ENCODE measurements at regions not wholly inside any gene's neighbourhood (a gene's known extent, or its start where the extent isn't known, plus 50 kb on each side); places are given as distances from the start of the nearest gene placed in this dataset.

DNA sequence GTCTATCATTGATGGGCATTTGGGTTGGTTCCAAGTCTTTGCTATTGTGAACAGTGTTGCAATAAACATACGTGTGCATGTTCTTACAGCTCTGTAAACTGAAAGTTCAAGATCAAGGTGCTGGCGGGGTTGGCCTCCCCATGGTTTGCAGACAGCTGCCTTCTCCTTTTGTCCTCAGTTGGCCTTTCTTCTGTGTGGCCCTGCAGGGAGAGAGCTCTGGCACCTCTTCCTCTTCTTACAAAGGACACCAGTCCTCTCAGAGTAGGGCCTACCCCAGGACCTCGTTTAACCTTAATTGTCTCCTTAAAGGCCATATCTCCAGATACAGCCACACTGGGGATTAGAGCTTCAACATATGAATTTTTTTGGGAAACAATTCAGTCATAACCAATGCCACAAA lies 462.7 kb downstream of the TCERG1L start:
- DNase-seq, result no peak

DNA sequence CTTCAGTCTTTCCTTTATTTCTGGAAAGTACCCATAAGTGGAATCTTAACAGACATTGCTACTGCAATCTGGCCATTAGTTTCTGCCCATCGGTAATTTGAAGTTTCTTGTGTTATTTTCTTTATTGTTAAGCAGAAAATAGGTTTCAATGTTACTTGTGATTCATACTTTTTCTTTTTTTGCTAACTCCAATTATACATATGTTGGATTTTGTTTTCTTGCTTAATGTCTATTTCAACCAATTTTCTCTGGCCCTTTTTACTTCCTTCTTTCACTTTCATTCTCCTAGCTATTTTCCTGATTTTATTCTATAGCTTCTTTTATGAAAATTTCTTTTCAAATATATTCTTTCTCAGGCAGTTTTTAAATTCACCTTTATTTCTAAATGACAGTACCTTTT lies 457.4 kb downstream of the TCERG1L start:
- no peak for DNase-seq

DNA sequence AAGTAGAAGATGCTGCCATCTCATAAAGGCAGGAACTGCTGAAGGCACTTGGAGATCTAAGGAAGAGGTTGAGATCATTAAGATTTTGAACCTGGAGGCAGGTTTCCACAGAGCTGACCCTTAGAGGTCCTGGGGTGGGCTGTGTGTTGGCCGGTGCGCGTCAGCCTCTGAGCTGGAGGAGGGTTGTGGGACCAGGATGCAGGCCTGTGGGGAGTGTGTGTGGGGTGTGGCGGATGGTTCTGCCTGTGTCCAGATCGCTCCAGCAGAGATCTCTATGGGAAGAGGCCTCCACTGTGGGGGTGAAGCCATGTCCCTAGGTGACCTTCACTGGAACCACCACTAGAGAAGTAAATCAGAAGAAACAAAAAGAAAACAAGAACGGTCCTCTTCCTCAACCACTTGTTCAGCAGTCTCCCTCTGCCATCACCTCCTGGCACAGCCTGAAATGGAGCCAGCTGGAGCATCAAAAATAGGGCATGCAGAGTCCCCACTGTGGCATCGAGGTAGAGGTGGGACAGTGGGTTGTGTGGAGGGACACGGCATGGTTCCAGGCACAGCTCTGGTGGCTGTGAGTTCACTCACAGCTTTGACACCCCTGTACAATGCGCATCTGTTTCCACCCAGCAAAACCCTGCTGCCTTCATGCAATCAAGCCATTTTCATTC lies 453.8 kb downstream of the TCERG1L start:
- no peak for DNase-seq

DNA sequence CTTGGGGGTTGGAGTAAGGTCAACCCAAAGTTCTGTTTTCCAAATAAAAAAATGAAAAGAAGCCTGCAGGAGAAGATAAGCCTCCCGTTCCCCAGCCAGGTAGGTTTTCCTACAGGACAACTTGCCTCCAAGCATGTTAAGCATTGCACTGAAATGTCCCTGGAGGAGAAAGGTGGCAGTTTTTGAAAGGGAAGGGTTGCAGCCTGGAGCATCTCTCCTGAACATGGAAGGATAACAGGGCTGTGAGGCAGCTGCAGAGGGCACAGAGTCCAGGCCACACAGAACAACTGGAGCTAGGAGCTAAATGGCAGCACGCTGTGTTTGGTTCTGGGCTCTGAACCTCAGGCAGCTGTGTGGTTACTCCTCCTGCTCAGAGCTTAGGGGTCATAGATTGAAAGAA lies 452.9 kb downstream of the TCERG1L start:
- no peak for DNase-seq

DNA sequence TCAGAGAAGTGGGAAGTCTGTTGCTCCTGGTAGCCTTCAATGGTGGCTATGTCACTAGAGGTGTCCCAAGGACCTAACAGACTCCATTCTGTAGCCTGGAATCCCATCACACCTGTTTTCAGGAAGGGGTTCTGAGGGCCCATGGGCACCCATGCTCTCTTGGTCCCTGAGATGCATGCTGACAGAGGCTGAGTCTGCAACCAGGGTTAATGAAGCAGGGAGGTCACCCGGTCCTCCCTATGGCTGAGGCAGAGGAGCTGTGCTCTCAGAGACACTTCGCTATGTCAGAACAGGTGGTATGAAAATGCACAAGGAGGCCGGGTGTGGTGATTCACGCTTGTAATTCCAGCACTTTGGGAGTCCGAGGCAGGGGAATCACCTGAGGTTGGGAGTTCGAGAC lies 452.1 kb downstream of the TCERG1L start:
- no peak for DNase-seq

DNA sequence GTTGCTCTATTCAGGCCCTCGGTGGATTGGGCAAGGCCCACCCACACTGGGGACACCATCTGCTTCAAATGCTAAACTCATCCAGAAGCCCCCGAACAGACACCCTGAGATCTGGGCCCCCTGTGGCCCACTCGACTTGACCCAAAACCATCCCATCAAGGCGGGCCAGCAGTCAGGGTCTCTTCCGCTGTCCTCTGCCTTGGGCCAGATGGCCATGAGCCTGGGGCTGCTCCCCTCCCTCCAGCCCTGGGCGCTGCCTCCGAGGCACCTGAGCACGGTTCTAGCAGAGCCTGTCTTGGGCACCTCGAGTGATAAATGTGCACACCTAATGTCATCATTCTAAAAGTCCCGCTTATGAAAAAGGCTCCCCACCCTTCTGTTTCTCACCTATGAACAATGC lies 449.4 kb downstream of the TCERG1L start:
- no peak for DNase-seq

DNA sequence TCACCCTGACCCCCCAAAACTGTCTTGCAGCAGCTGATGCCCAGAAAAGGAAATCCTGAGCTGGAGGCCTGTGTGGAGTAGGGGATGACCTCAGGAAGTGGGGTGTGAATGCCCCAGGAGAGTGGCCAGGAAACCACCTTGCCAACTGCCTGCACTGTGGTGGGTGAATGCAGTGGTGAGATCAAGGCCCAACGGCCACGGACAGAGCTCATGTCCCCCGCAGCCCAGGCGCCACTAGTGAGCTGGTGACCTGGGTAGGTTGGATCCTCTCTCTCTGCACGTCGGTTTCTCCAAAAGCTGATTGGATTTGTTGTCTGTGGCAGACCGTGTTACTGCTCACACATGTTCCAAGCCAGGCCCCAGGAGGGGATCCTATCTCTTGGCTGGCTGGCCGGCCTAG lies 448.9 kb downstream of the TCERG1L start:
- DNase-seq, result no peak

DNA sequence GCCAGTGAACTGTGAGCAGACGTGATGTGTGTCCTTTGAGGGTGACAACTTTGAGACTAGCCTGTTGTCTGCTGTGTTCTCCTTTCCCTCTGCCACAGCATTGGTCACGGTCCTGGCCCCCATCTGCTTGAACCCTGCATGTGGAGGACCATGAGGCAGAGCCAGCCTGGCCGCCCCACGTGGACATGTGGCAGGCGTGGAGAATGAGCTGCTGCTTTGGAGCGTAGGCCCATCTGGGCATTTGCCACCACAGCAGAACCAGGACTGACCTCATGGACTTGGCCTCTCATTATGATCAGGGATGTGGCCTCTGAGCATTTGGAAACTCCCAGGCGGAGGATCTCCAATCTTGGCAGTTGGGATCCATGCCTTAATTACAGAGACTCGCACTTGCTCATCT lies 448.5 kb downstream of the TCERG1L start:
- no peak for DNase-seq

DNA sequence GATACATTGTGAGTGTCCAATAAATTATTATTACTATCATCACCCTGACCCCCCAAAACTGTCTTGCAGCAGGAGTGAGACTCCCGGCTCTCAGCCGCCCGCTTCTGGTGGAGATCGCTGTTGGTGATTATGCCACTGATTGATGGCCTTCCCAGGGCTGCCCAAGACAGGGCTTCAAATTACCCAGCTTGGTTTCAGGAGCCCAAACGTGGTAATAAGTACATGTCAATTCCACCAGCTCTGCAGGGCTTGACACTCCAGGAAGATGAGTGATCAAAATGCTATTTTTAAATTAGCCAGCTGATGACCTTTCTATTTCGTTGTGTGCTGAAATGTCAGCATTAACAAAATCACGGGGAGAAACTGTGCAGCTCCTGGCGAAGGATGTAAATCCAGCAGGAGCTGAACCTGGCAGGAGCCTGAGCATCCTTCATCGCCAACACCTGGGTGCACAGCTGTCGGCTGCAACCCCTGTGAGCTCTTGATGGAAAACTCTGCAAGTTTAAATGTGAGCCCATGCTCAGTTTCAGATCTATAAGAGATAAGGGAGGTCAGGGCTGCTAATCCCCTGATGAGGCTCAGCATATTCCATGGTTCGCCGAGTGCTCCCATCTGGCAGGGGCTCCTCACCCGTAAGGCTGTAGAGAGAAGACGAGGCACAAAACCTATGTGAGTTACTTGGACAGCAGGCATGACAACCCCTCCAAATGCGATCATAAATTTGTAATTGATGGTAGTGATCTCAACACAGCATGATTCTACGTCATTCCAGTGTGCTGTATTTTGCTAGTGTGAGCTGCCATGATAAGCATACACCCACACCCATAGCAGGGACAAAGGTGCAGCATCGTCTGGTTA lies 446.3 kb downstream of the TCERG1L start:
- no peak for DNase-seq

DNA sequence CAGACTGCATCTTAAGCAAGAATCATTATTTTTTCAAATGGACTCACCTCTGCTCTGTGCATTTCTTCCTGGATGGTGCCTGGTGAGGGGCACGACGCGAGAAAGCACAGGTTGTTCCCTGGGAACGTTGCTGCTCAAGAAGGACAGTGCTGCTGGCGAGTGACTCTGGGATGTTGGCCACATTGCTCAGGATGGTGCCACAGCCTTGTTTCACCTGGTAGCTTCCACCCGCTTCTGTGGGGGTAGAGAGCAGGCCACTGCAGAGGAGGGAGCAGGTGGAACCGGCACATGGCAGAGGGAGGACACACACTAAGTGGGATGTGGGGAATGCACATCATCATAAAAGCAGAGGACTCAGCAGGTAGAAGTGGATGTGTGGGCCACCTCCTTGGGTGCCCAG lies 444.7 kb downstream of the TCERG1L start:
- DNase-seq, result no peak

DNA sequence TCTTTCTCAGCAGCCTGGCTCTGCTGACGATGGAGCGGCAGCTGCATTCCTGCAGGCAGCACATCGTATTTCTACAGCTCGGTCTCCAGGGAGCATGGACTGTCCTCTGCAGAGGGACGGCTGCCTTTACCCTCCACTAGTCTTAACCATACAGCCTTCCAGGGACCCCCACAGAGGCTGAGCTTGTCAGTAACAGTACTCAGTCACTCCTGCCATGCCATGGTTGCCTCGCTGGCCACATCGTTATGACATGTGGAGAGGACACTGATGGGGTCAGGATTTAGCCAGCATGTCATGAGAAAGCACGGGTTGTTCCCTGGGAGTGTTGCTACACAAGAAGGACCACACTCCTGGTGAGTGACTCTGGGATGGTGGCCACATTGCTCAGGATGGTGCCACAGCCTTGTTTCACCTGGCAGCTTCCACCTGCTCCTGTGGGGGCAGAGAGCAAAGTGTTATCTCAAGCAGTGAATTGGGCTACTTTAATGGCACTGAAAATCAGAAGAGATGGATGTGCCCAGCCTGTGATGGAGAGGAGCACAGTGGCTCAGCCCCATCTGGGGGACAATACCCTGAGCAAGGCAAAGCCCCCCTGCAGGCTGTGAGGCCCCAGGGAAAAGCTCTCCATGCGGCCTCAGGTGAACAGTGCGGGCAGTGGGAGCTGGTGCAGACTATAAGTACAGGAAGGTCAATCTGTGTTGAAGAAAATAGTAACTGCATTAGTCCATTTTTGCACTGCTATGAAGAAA lies 443.9 kb downstream of the TCERG1L start:
- DNase-seq, result no peak

DNA sequence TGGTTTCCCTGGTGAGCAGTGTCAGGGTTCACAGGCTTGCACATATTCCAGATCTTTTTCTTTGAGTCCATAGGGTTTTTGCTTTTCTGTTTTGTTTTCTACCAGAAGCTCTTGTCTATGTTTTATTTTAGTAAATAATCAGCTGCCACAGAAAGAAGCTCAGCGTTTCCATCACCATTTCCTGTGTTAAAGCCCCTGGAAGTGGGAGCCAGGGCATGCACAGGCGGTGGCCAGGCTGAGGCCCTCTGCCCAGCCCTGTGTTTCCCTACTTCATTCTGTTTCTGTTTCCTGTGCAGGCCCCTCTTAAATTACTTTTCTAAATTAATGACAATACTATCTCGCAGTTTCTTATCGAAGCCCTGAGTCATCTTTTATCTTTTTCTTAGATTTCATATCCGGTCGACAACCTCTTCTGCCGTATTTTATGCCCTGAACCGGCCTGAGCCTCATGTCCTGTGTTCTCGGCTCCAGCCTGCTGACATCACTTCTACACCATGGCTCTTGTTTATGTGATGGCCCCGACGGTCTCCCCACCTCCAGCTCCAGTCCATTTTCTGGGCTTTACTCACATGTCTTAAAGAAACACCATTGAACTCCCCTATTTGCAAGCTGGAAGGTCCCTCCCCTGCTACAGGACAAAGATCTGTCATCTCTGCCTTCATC lies 442.2 kb downstream of the TCERG1L start:
- no peak for DNase-seq

DNA sequence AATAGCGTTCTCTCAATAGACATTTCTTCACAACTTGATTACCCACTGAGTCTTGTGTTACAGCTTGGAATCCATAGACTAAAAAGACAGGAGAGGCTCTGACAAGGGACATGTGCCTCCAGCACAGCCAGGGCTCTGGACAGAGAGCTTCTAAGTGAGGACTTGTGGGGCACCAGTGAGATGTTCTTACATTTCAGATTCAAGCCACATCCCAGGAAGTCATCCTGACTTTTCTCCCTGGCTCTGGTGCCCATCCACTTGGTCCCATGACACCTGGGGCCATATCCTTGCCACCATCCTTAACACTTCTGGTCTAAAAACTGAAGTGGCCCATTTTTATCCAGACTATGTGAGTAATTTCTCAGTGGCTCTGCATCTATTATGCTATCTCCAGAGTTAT lies 440.1 kb downstream of the TCERG1L start:
- no peak for DNase-seq

DNA sequence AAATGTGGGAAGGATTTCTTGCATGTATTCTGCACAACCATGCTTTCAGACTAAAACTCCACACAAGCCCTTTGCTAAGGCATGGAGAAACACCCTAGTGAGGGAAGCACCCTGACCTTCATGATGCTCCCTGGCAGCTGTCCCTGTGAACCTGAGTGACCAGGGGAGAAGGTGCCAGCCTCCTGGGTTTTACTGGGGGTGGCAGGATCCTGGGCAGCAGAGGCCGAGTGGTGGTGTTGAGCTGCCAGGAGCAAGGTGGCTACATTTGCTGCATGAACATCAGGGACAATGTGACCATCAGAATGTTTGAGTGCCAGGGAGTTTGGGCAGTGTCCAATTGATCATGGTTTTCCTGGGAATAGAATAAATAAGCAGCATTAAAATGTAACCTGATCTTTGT lies 437.9 kb downstream of the TCERG1L start:
- DNase-seq, result no peak

DNA sequence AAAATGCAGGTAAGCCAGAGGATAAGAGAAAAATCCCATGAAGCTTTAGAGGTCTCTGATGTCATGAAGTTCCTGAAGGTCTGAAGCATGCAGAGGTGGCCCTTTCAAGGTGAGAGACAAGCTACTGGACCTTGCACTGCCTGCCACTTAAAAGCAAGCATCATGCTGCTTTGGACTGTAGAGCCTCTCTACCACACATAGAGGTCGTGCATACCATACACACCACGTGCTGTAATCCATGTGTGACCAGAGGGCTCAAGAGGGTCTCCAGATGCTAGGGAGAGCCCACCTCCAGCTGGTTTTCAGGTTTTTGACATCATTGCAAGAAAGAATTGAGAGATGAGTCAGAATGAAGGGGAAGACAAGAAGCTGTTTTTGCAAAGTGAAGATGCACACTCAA lies 436.4 kb downstream of the TCERG1L start:
- DNase-seq, result no peak

DNA sequence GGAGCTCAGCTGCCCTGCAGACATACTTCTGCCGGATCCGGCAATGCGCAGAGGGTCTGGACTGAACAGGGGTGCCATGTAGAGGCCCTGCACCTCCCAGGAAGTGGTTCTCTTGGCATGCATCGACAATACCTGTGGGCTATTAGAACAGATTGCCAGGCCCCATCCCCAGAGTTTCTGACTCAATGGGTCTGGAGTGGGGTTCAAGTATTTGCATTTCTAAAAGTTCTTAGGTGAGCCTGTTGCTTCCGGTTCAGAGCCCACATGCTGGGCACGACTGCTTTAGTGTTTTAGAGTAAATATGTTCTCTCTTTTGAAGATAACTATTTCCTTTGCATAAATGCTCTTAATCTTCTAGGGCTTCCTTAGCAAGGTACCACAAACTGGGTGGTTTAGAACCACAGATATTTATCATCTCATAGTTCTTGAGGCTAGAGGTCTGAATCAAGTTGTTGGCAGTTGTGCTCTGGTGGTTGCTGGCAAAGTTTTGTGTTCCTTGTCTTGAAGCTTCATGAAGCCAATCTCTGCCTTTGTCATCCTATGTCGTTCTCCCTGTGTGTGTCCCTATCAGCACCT lies 435.5 kb downstream of the TCERG1L start:
- no peak for DNase-seq

DNA sequence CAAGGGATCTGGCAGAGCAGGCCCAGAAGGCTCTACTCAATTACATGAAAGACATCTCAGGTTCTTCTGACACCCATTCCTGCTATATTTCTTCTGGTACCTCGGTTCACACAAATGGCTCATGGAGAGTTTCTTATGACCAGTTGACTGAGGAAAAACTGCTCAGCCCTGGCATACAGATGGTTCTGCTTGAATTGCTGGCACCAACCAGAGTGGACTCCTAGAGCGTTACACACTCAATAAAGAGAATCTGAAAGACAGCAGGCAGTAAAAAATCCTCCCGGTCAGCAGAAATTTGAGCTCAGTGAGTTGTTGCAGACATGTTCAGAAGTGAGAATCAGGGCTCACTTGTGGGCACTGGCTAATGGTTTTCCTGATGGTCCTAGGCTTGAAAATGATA lies 434.4 kb downstream of the TCERG1L start:
- DNase-seq, result no peak

DNA sequence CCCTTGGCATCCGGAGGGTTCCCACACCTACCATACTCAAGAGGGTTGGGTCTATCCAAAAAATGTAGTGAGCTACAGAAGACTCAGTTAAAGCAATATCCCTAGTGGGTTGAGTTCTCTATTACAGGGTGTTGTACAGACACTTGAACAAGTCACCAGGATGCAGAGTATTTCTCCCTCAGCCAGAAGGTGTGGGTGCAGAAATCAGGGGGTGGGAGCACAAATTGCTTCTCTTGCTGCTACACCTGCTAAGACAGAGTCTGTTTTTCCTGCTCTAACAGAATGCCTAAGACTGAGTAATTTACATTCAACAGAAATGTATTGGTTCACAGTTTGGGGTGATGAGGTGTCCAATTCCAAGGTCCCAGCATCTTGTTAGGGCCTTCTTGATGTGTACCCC lies 433.4 kb downstream of the TCERG1L start:
- no peak for DNase-seq

DNA sequence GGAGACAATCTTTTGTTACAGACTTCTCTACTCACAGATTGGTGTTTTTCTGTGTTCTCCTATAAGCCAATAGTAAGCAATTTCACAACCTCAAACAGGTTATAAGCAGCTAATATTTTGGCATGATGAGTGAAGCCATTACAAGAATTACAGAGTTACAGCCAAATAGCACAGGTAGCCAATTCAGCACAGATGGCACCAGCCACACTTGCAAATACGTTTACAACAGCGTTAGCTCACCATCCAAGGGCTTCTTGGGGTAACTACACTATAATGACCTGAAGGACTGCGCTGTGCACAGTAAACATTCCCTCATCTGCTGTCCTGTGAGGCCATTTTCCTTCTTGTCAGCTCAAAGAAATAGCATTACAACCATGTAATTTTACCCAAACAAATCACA lies 428.6 kb downstream of the TCERG1L start:
- DNase-seq, result no peak

DNA sequence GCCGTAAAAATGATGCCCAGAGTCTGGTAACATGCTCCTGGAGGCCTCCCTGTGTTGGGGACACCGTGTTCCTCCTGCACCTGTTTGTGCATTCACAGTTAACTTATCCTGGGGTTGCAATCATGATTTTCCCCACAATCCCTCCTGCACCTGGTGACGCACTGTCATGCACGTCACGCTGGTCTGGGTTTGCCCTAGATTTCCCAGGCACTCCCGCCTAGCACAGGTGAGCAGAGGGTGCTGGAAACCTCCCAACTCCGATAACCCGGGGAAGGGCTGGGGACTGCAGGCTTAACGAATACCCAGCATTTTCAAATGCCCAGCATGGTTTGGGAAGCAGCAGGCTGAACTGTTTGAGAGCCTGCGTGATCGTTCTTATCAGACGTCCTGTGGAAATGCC lies 427.1 kb downstream of the TCERG1L start:
- no peak for DNase-seq

DNA sequence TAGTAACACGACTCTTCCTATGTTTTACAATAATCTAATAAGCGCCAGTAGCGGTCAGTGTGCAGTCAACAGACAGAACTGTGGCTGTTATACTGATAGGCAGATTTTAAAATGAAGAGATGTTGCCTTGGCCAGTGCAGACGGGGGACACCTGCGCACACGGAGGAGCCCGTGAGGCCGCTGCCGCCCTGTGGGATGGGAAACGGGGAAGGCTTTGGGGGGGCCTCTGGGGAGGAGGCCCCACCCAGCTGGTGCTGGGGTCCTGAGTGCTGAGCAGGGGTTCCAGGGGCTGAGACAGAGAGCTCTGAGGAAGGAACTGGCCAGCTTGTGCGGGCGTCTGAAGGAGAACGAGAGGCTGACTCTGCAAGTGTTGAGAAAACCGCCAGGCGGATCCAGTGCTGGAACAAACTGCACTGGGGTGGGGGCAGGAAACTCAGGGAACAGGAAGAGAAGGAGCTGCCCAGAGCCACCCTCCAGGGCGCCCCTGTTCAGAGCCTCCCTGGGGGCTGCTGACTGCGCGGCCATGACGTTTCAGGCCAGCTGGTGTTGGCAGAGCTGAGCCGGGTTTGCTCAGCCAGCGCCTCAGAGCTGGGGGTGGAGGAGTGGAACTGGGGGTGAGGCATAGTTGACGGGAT lies 426.4 kb downstream of the TCERG1L start:
- no peak for DNase-seq

DNA sequence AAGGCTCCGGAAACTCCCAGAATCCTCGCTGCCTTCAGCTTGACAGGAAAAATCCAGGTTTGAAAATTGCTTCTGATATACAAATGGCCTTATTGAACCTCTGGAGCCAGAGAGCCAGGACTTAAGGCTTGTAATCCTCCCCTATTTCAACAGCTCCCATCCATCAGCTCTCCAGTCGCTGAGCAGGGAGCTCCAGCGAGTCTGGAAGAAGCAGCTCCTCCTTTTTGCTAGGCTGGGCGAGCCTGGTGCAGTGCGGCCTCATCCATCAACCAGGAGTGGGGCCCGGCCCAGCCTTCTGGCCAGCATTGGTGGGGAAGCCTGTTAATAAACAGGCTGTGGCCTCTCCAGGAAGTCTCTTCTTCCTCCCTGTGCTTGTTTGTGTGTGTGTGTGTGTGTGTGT lies 424.4 kb downstream of the TCERG1L start:
- DNase-seq, result no peak

DNA sequence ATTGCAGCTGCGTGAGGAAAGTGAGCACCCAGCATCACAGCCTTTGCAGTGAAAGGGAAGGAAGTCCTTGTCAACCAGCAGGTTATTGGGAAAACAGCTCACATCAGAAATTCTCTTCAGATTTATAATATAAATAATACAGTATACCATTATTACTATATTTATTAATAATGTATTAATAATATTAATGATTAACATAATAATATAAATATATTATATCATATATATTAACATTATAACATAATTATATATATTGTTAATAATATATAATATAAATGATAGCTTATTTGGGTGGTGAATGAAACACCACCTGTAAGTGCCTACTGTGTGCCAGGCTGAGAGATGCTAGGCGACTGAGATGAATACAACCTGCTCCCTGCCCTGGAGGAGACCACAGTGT lies 423.0 kb downstream of the TCERG1L start:
- DNase-seq, result no peak
